K562 (cell line): ENCODE measurements at regions not wholly inside any gene's neighbourhood (a gene's known extent, or its start where the extent isn't known, plus 50 kb on each side); places are given as distances from the start of the nearest gene placed in this dataset.

Experiments
- CTCF ChIP-seq, 3 experiments: IDR thresholded peaks in 2 of 3; conservative IDR thresholded peaks in 1 of 3; 2 replicates each; pipeline ENCODE4 v1.5.1; 2011 to 2012; ENCODE audit warnings: low read length in 3 of 3, mild to moderate bottlenecking in 3 of 3, control low read depth in 2 of 3, improper control_type of control experiment in 1 of 3, inconsistent platforms in 1 of 3, low read depth in 1 of 3, mixed read lengths in 1 of 3, moderate library complexity in 1 of 3; ENCODE audit not compliant: insufficient read depth in 2 of 3
- FOSL1 ChIP-seq: fragments of 200-800 bp; sonication (Bioruptor generic); conservative IDR thresholded peaks from 2 replicates; pipeline ENCODE4 v1.6.1; 2016; ENCODE audit warnings: missing genetic modification characterization, missing compliant biosample characterization
- GATAD2B ChIP-seq: fragments of 450-650 bp; IDR thresholded peaks from 2 replicates; pipeline ENCODE4 v1.6.1; 2017; ENCODE audit warnings: mild to moderate bottlenecking, borderline replicate concordance
- JUND ChIP-seq, 2 experiments: IDR thresholded peaks; 2 replicates in 1 of 2; 3 replicates in 1 of 2; pipeline ENCODE4 v1.6.1; 2011; ENCODE audit warnings: borderline replicate concordance in 2 of 2, low read depth in 2 of 2, low read length in 2 of 2, improper control_type of control experiment in 1 of 2, missing biosample characterization in 1 of 2, missing genetic modification characterization in 1 of 2, missing genetic modification reagents in 1 of 2
- POLR2A ChIP-seq: fragments of 450-650 bp; conservative IDR thresholded peaks from 2 replicates; pipeline ENCODE4 v1.6.1; 2016
- SRSF9 ChIP-seq: fragments of 200-400 bp; formaldehyde crosslinking; IDR thresholded peaks from 2 replicates; pipeline ENCODE4 v1.6.1; 2017; ENCODE audit warnings: low read depth, low read length, borderline replicate concordance
- ZBTB2 ChIP-seq: fragments of 450-650 bp; IDR thresholded peaks from 2 replicates; pipeline ENCODE4 v1.6.1; 2016; ENCODE audit warnings: antibody characterized with exemption

GRCh38 chr4:124515591-124515990 is 196.9 kb downstream of the ANKRD50 start:
- no peak for TF ChIP-seq FOSL1
- no peak for TF ChIP-seq JUND (IDR thresholded peaks at IDR 0.05; ENCODE audit: borderline replicate concordance, low read depth, low read length)
- no peak for TF ChIP-seq JUND (tag; IDR thresholded peaks at IDR 0.05; ENCODE audit: borderline replicate concordance, low read depth, low read length)
- TF ChIP-seq ZBTB2 = no peak
- TF ChIP-seq GATAD2B = no peak
- TF ChIP-seq CTCF (IDR thresholded peaks at IDR 0.05 in 2 of 3, conservative IDR thresholded peaks at IDR 0.05 in 1 of 3; ENCODE audit: insufficient read depth in 2 of 3, low read depth in 1 of 3, low read length in 3 of 3) = no peak
- no peak for TF ChIP-seq SRSF9
- no peak for TF ChIP-seq POLR2A
